GM18517 (cell line): ENCODE measurements at regions not wholly inside any gene's neighbourhood (a gene's known extent, or its start where the extent isn't known, plus 50 kb on each side); places are given as distances from the start of the nearest gene placed in this dataset.

Experiments used
- ATAC-seq: cut with Tn5 transposase; IDR thresholded peaks from one replicate; pipeline ENCODE4 v1.9.1; 2021; ENCODE audit warnings: mild to moderate bottlenecking, moderate library complexity; ENCODE audit not compliant: unreplicated experiment

GRCh38 chr7:41536873-41537665 lies 165.8 kb downstream of the INHBA start:
- ATAC-seq = no peak

- no peak for ATAC-seq
Measured at GRCh38 chr7:41536122-41536872, 166.6 kb downstream of the INHBA start.

- ATAC-seq = no peak
Measured at GRCh38 chr7:41529831-41530230, 173.1 kb downstream of the INHBA start.

GRCh38 chr7:41524876-41525275 lies 178.0 kb downstream of the INHBA start:
- ATAC-seq = no peak

- no peak for ATAC-seq
Measured at GRCh38 chr7:41520445-41520844, 182.4 kb downstream of the INHBA start.

GRCh38 chr7:41517771-41518170 lies 185.1 kb downstream of the INHBA start:
- ATAC-seq = no peak

- no peak for ATAC-seq
Measured at GRCh38 chr7:41508755-41509154, 194.1 kb downstream of the INHBA start.

- ATAC-seq = no peak
Measured at GRCh38 chr7:41507686-41508268, 195.1 kb downstream of the INHBA start.

- no peak for ATAC-seq
Measured at GRCh38 chr7:41504214-41504980, 198.5 kb downstream of the INHBA start.

GRCh38 chr7:41503438-41503837 lies 199.5 kb downstream of the INHBA start:
- no peak for ATAC-seq

- ATAC-seq = no peak
Measured at GRCh38 chr7:41501466-41501865, 201.4 kb downstream of the INHBA start.

- ATAC-seq = no peak
Measured at GRCh38 chr7:41501006-41501405, 201.9 kb downstream of the INHBA start.

GRCh38 chr7:41492603-41493002 lies 210.3 kb downstream of the INHBA start:
- ATAC-seq = no peak

GRCh38 chr7:41491883-41492471 lies 210.9 kb downstream of the INHBA start:
- no peak for ATAC-seq

GRCh38 chr7:41491308-41491707 lies 211.6 kb downstream of the INHBA start:
- no peak for ATAC-seq

- ATAC-seq = no peak
Measured at GRCh38 chr7:41489885-41490284, 213.0 kb downstream of the INHBA start.

- no peak for ATAC-seq
Measured at GRCh38 chr7:41487229-41487940, 215.5 kb downstream of the INHBA start.

GRCh38 chr7:41481353-41481752 lies 221.5 kb downstream of the INHBA start:
- no peak for ATAC-seq

GRCh38 chr7:41478187-41478586 lies 224.7 kb downstream of the INHBA start:
- no peak for ATAC-seq

- ATAC-seq = no peak
Measured at GRCh38 chr7:41476460-41476803, 226.5 kb downstream of the INHBA start.
